K562 (cell line): ENCODE measurements at regions not wholly inside any gene's neighbourhood (a gene's known extent, or its start where the extent isn't known, plus 50 kb on each side); places are given as distances from the start of the nearest gene placed in this dataset.

ENCODE experiments used
- TF ChIP-seq, protein P1 (sequence below): fragments of 200-800 bp; sonication (Bioruptor generic); IDR thresholded peaks from 2 replicates; pipeline ENCODE4 v1.6.1; 2016; ENCODE audit warnings: missing genetic modification characterization, missing compliant biosample characterization

- TF ChIP-seq, protein P1, sequence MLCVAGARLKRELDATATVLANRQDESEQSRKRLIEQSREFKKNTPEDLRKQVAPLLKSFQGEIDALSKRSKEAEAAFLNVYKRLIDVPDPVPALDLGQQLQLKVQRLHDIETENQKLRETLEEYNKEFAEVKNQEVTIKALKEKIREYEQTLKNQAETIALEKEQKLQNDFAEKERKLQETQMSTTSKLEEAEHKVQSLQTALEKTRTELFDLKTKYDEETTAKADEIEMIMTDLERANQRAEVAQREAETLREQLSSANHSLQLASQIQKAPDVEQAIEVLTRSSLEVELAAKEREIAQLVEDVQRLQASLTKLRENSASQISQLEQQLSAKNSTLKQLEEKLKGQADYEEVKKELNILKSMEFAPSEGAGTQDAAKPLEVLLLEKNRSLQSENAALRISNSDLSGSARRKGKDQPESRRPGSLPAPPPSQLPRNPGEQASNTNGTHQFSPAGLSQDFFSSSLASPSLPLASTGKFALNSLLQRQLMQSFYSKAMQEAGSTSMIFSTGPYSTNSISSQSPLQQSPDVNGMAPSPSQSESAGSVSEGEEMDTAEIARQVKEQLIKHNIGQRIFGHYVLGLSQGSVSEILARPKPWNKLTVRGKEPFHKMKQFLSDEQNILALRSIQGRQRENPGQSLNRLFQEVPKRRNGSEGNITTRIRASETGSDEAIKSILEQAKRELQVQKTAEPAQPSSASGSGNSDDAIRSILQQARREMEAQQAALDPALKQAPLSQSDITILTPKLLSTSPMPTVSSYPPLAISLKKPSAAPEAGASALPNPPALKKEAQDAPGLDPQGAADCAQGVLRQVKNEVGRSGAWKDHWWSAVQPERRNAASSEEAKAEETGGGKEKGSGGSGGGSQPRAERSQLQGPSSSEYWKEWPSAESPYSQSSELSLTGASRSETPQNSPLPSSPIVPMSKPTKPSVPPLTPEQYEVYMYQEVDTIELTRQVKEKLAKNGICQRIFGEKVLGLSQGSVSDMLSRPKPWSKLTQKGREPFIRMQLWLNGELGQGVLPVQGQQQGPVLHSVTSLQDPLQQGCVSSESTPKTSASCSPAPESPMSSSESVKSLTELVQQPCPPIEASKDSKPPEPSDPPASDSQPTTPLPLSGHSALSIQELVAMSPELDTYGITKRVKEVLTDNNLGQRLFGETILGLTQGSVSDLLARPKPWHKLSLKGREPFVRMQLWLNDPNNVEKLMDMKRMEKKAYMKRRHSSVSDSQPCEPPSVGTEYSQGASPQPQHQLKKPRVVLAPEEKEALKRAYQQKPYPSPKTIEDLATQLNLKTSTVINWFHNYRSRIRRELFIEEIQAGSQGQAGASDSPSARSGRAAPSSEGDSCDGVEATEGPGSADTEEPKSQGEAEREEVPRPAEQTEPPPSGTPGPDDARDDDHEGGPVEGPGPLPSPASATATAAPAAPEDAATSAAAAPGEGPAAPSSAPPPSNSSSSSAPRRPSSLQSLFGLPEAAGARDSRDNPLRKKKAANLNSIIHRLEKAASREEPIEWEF (CRISPR knock-in tag): no peak
Measured at GRCh38 chrX:6599230-6599860, 64.4 kb upstream of the VCX3A start (continued).
